H9 (cell line): ENCODE measurements at regions not wholly inside any gene's neighbourhood (a gene's known extent, or its start where the extent isn't known, plus 50 kb on each side); places are given as distances from the start of the nearest gene placed in this dataset.

Experiments used
- DNase-seq: peaks from one replicate; pipeline ENCODE4 v3.0.0-alpha.2; 2017
- H2AFZ ChIP-seq: one replicate; pipeline ENCODE4 v1.6.1; 2013; ENCODE audit warnings: mild to moderate bottlenecking, low read length, control low read depth, moderate library complexity
- H2AK5ac ChIP-seq: 2 replicates; pipeline ENCODE4 v1.6.1; 2013; ENCODE audit warnings: low read length, control low read depth, mixed read lengths; ENCODE audit not compliant: insufficient read length
- H2BK120ac ChIP-seq: one replicate; pipeline ENCODE4 v1.6.1; 2013; ENCODE audit warnings: low read depth, mild to moderate bottlenecking, low read length, control low read depth, inconsistent platforms; ENCODE audit not compliant: poor library complexity, severe bottlenecking
- H2BK12ac ChIP-seq: 2 replicates; pipeline ENCODE4 v1.6.1; 2013; ENCODE audit warnings: low read length, control low read depth, mixed read lengths, low read depth; ENCODE audit not compliant: insufficient read length
- H2BK15ac ChIP-seq: 2 replicates; pipeline ENCODE4 v1.6.1; 2013; ENCODE audit warnings: low read depth, low read length, control low read depth
- H2BK20ac ChIP-seq: one replicate; pipeline ENCODE4 v1.6.1; 2013; ENCODE audit warnings: low read depth, mild to moderate bottlenecking, low read length, control low read depth, inconsistent platforms; ENCODE audit not compliant: poor library complexity, severe bottlenecking
- H2BK5ac ChIP-seq: 2 replicates; pipeline ENCODE4 v1.6.1; 2013; ENCODE audit warnings: low read length, control low read depth, mixed read lengths; ENCODE audit not compliant: insufficient read length
- H3K14ac ChIP-seq: 2 replicates; pipeline ENCODE4 v1.6.1; 2013; ENCODE audit warnings: low read length, control low read depth; ENCODE audit not compliant: insufficient read depth
- H3K18ac ChIP-seq: 2 replicates; pipeline ENCODE4 v1.6.1; 2013; ENCODE audit warnings: low read depth, mild to moderate bottlenecking, mixed read lengths, low read length, control low read depth; ENCODE audit not compliant: insufficient read length
- H3K23ac ChIP-seq: 2 replicates; pipeline ENCODE4 v1.6.1; 2013; ENCODE audit warnings: low read length, control low read depth, mixed read lengths, low read depth; ENCODE audit not compliant: insufficient read length
- H3K23me2 ChIP-seq: 2 replicates; pipeline ENCODE4 v1.6.1; 2013; ENCODE audit warnings: low read depth, mild to moderate bottlenecking, mixed read lengths, low read length, control low read depth; ENCODE audit not compliant: insufficient read length, poor library complexity, severe bottlenecking
- H3K27ac ChIP-seq: 2 replicates; pipeline ENCODE4 v1.5.1; 2013; ENCODE audit warnings: low read length, control low read depth, mixed read lengths, low read depth; ENCODE audit not compliant: insufficient read length
- H3K27me3 ChIP-seq: 2 replicates; pipeline ENCODE4 v1.6.1; 2013; ENCODE audit warnings: low read length, control low read depth, inconsistent platforms; ENCODE audit not compliant: insufficient read depth
- H3K4ac ChIP-seq: 2 replicates; pipeline ENCODE4 v1.6.1; 2013; ENCODE audit warnings: low read depth, mild to moderate bottlenecking, control low read depth, inconsistent platforms, low read length, moderate library complexity
- H3K4me1 ChIP-seq: 2 replicates; pipeline ENCODE4 v1.6.1; 2013; ENCODE audit warnings: low read length, control low read depth, inconsistent platforms; ENCODE audit not compliant: insufficient read depth
- H3K4me2 ChIP-seq: 2 replicates; pipeline ENCODE4 v1.6.1; 2013; ENCODE audit warnings: low read length, control low read depth, mixed read lengths; ENCODE audit not compliant: insufficient read length, insufficient read depth
- H3K56ac ChIP-seq: 2 replicates; pipeline ENCODE4 v1.6.1; 2013; ENCODE audit warnings: low read depth, mild to moderate bottlenecking, mixed read lengths, low read length, control low read depth; ENCODE audit not compliant: insufficient read length
- H3K79me1 ChIP-seq: 2 replicates; pipeline ENCODE4 v1.6.1; 2013; ENCODE audit warnings: low read depth, mild to moderate bottlenecking, moderate library complexity, low read length, control low read depth, inconsistent platforms; ENCODE audit not compliant: insufficient read depth, poor library complexity, severe bottlenecking
- H3K79me2 ChIP-seq: 2 replicates; pipeline ENCODE4 v1.6.1; 2013; ENCODE audit warnings: low read length, control low read depth, inconsistent platforms; ENCODE audit not compliant: insufficient read depth
- H3K9ac ChIP-seq: 2 replicates; pipeline ENCODE4 v1.6.1; 2013; ENCODE audit warnings: low read length, control low read depth, mixed read lengths; ENCODE audit not compliant: insufficient read length; ENCODE audit errors: extremely low read depth
- H3K9me3 ChIP-seq: one replicate; pipeline ENCODE4 v1.6.1; 2013; ENCODE audit warnings: low read depth, low read length, inconsistent platforms; ENCODE audit not compliant: control insufficient read depth
- H3T11ph ChIP-seq: one replicate; pipeline ENCODE4 v1.6.1; 2013; ENCODE audit warnings: mild to moderate bottlenecking, low read length, control low read depth, inconsistent platforms
- H4K20me1 ChIP-seq: one replicate; pipeline ENCODE4 v1.6.1; 2013; ENCODE audit not compliant: control insufficient read depth, insufficient read length, insufficient read depth
- H4K5ac ChIP-seq: 2 replicates; pipeline ENCODE4 v1.6.1; 2013; ENCODE audit warnings: low read depth, mild to moderate bottlenecking, mixed read lengths, low read length, control low read depth; ENCODE audit not compliant: insufficient read length
- H4K8ac ChIP-seq: replicated peaks from 2 replicates; pipeline ENCODE4 v1.6.1; 2013; ENCODE audit warnings: low read length, control low read depth, mixed read lengths, low read depth; ENCODE audit not compliant: insufficient read length
- H4K91ac ChIP-seq: 2 replicates; pipeline ENCODE4 v1.6.1; 2013; ENCODE audit warnings: low read depth, mild to moderate bottlenecking, moderate library complexity, mixed read lengths, low read length, control low read depth; ENCODE audit not compliant: insufficient read length
- H3K27ac Mint-ChIP-seq, 3 experiments: 2 replicates in 2 of 3; 3 replicates in 1 of 3; pipeline ENCODE4 v1.8.0; 2020 to 2021; ENCODE audit warnings: mixed read lengths in 3 of 3, mild to moderate bottlenecking in 1 of 3, moderate library complexity in 1 of 3
- H3K27me3 Mint-ChIP-seq: 2 replicates; pipeline ENCODE4 v1.8.0; 2021; ENCODE audit warnings: low read depth, mild to moderate bottlenecking, moderate library complexity, mixed read lengths
- H3K36me3 Mint-ChIP-seq, 3 experiments: 2 replicates in 2 of 3; 3 replicates in 1 of 3; pipeline ENCODE4 v1.8.0; 2020 to 2021; ENCODE audit warnings: low read depth in 3 of 3, mixed read lengths in 3 of 3; ENCODE audit not compliant: insufficient read depth in 1 of 3
- H3K4me1 Mint-ChIP-seq, 2 experiments: 2 replicates each; pipeline ENCODE4 v1.8.0; 2020; ENCODE audit warnings: mixed read lengths in 2 of 2
- H3K4me3 Mint-ChIP-seq, 2 experiments: 2 replicates in 1 of 2; 3 replicates in 1 of 2; pipeline ENCODE4 v1.8.0; 2020 to 2021; ENCODE audit warnings: mild to moderate bottlenecking in 2 of 2, mixed read lengths in 2 of 2, moderate library complexity in 1 of 2
- H3K9me3 Mint-ChIP-seq, 2 experiments: 2 replicates in 1 of 2; 3 replicates in 1 of 2; pipeline ENCODE4 v1.8.0; 2020; ENCODE audit warnings: mild to moderate bottlenecking in 2 of 2, mixed read lengths in 2 of 2, moderate library complexity in 1 of 2
- CTCF ChIP-seq: fragments of 200-600 bp; sonication (generic); conservative IDR thresholded peaks from 3 replicates; pipeline ENCODE4 v1.8.0; 2021; ENCODE audit warnings: antibody characterized with exemption, mild to moderate bottlenecking
- WGBS: extraction: QIAGEN DNeasy Blood & Tissue Kit; methylation state at CpG from one replicate; pipeline ENCODE4 v1.1.7; 2013; ENCODE audit warnings: missing lambda C conversion rate, low lambda C conversion rate, mixed read lengths; ENCODE audit not compliant: insufficient read length; ENCODE audit errors: extremely low coverage; 5-methylcytosine and 5-hydroxymethylcytosine counted together

DNA sequence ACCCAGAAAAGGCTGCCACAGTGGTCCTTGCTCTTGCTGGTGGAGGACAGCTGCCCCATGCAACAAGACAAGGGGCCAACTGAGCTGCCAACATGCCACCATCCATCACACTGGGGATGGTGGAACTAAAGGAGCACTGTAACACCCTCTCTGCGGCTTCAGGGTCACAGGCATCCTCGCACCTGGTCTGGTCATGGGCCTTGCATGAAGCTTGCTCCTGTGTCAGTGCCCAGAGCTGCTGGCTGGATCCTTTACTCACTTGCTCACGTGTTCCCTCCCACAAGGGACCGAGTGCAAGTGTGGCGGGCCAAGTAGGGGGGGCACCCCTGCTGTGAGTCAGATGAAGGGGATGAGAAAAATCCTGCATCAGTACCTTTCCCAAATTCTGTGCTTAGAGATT, 972.3 kb upstream of the DDX18 start:
- Mint-ChIP-seq H3K27me3 (no peaks in the 10 kb centered on the region), H3K4me1 (no peaks in the 10 kb centered on the region), H3K9me3 (peaks cover 7 to 13% of the 10 kb centered on the region in 2 experiments; a peak in 4 of 5 replicates), H3K27ac (no peak overlapping the region; a peak in 1 of 7 replicates), H3K36me3 (no peaks in the 10 kb centered on the region), H3K4me3 (no peak overlapping the region)
- Histone ChIP-seq H3K4me2 (no peak overlapping the region), H3K27me3 (no peaks in the 10 kb centered on the region), H4K5ac (no peak overlapping the region), H3K9ac (no peak overlapping the region), H2AK5ac (no peak overlapping the region), H2AFZ (no peak overlapping the region), H4K8ac (no peak overlapping the region), H2BK120ac (no peak overlapping the region), H3K23ac (no peak overlapping the region), H3K27ac (no peak overlapping the region), H3K79me2 (no peaks in the 10 kb centered on the region), H3T11ph (no peak overlapping the region), H3K4me1 (no peaks in the 10 kb centered on the region), H2BK12ac (no peak overlapping the region), H3K23me2 (no peaks in the 10 kb centered on the region), H2BK15ac (no peak overlapping the region), H3K9me3 (no peaks in the 10 kb centered on the region), H2BK5ac (no peak overlapping the region), H4K91ac (no peak overlapping the region), H3K79me1 (no peaks in the 10 kb centered on the region), H4K20me1 (no peaks in the 10 kb centered on the region), H3K18ac (no peak overlapping the region), H3K4ac (no peak overlapping the region), H3K14ac (no peak overlapping the region), H3K56ac (no peak overlapping the region), H2BK20ac (no peak overlapping the region)
- no peak for DNase-seq
- no CpG with 5 or more reads among the region's 5 CpGs for WGBS
- TF ChIP-seq CTCF: no peak
